ENCODE measurements at regions not wholly inside any gene's neighbourhood (a gene's known extent, or its start where the extent isn't known, plus 50 kb on each side); places are given as distances from the start of the nearest gene placed in this dataset.

DNA sequence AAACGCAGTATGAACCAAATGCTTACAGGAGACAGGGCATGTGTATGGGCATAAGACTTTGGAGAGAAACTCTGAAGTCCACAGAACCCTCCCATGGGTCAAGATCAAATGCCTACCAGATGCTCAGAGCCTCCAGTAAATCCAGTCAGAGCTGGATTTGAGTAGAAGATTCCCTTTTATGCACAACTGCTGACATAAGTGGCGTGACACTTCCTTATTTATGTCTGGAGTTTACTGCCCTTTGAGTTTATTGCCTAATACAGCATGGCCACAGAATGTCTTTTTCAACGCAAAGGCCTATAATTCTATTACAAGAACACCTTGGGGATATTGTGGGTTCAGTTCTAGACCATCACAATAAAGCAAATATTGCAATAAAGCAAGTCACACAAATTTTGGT lies 220.0 kb upstream of the FOXQ1 start:
- TF ChIP-seq TAF1 (IDR thresholded peaks at IDR 0.05; ENCODE audit: borderline replicate concordance, insufficient read depth, low read length) (no peak), SIN3A (IDR thresholded peaks at IDR 0.05; ENCODE audit: borderline replicate concordance, insufficient read depth, low read length) (no peak), POLR2AphosphoS5 (IDR thresholded peaks at IDR 0.05; ENCODE audit: low read depth, low read length) (no peak), FOXP2 (optimal IDR thresholded peaks at IDR 0.05; ENCODE audit: borderline replicate concordance, extremely low read depth, extremely low read length, insufficient read depth) (no peak)
- TF ChIP-seq, protein P1, sequence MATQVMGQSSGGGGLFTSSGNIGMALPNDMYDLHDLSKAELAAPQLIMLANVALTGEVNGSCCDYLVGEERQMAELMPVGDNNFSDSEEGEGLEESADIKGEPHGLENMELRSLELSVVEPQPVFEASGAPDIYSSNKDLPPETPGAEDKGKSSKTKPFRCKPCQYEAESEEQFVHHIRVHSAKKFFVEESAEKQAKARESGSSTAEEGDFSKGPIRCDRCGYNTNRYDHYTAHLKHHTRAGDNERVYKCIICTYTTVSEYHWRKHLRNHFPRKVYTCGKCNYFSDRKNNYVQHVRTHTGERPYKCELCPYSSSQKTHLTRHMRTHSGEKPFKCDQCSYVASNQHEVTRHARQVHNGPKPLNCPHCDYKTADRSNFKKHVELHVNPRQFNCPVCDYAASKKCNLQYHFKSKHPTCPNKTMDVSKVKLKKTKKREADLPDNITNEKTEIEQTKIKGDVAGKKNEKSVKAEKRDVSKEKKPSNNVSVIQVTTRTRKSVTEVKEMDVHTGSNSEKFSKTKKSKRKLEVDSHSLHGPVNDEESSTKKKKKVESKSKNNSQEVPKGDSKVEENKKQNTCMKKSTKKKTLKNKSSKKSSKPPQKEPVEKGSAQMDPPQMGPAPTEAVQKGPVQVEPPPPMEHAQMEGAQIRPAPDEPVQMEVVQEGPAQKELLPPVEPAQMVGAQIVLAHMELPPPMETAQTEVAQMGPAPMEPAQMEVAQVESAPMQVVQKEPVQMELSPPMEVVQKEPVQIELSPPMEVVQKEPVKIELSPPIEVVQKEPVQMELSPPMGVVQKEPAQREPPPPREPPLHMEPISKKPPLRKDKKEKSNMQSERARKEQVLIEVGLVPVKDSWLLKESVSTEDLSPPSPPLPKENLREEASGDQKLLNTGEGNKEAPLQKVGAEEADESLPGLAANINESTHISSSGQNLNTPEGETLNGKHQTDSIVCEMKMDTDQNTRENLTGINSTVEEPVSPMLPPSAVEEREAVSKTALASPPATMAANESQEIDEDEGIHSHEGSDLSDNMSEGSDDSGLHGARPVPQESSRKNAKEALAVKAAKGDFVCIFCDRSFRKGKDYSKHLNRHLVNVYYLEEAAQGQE (IDR thresholded peaks at IDR 0.05; ENCODE audit: insufficient read depth in 1 of 2, low read depth in 2 of 2, low read length in 2 of 2) = no peak

DNA sequence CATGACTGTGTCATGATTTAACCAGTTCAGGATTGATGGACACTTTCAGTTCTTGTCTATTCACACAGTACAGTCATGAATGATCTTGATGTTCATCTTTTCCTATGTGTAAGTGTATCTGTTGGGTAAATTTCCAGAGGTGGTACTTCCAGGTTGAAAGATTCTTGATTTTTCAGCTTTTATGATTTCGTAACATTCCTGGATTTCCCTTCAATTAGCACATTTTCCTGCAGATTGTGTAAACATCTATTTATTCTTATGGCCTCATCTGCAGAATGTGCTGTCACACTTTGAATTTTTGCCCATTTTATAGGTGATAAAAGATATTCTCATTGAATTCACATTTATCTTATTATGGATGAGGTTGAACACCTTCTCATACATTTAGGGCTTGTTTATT lies 222.0 kb upstream of the FOXQ1 start:
- no peak for TF ChIP-seq TAF1 (IDR thresholded peaks at IDR 0.05; ENCODE audit: borderline replicate concordance, insufficient read depth, low read length)
- TF ChIP-seq, protein P1 (IDR thresholded peaks at IDR 0.05; ENCODE audit: insufficient read depth in 1 of 2, low read depth in 2 of 2, low read length in 2 of 2) = no peak
- no peak for TF ChIP-seq FOXP2 (optimal IDR thresholded peaks at IDR 0.05; ENCODE audit: borderline replicate concordance, extremely low read depth, extremely low read length, insufficient read depth)
- no peak for TF ChIP-seq SIN3A (IDR thresholded peaks at IDR 0.05; ENCODE audit: borderline replicate concordance, insufficient read depth, low read length)
- TF ChIP-seq POLR2AphosphoS5 (IDR thresholded peaks at IDR 0.05; ENCODE audit: low read depth, low read length) = no peak

DNA sequence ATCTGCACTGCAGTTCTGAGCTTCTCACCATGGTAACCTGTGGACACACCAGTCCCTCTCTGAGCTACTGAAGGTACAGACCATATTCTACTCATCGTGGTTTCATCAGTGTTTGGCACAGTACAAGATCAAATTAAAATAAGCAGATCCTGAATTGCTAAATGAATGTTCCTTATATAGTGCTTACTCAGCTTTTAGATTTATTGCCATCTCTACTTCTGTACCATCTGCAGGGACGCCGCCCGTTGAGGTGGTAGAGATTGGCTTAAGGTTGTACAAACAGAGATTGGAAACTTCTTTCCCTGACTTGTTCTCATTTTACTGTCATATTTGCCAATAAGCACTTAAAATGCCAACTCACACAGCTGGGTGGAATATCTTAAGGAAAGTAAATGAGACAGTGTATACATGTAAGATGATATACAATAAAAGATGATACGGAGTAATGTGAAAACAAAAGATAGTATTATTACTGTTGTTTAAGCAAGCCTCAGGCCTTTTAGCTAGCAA lies 223.4 kb upstream of the FOXQ1 start:
- no peak for TF ChIP-seq SIN3A (IDR thresholded peaks at IDR 0.05; ENCODE audit: borderline replicate concordance, insufficient read depth, low read length)
- no peak for TF ChIP-seq POLR2AphosphoS5 (IDR thresholded peaks at IDR 0.05; ENCODE audit: low read depth, low read length)
- TF ChIP-seq, protein P1 (IDR thresholded peaks at IDR 0.05; ENCODE audit: insufficient read depth in 1 of 2, low read depth in 2 of 2, low read length in 2 of 2) = no peak
- TF ChIP-seq FOXP2 (optimal IDR thresholded peaks at IDR 0.05; ENCODE audit: borderline replicate concordance, extremely low read depth, extremely low read length, insufficient read depth) = no peak
- TF ChIP-seq TAF1 (IDR thresholded peaks at IDR 0.05; ENCODE audit: borderline replicate concordance, insufficient read depth, low read length) = no peak

DNA sequence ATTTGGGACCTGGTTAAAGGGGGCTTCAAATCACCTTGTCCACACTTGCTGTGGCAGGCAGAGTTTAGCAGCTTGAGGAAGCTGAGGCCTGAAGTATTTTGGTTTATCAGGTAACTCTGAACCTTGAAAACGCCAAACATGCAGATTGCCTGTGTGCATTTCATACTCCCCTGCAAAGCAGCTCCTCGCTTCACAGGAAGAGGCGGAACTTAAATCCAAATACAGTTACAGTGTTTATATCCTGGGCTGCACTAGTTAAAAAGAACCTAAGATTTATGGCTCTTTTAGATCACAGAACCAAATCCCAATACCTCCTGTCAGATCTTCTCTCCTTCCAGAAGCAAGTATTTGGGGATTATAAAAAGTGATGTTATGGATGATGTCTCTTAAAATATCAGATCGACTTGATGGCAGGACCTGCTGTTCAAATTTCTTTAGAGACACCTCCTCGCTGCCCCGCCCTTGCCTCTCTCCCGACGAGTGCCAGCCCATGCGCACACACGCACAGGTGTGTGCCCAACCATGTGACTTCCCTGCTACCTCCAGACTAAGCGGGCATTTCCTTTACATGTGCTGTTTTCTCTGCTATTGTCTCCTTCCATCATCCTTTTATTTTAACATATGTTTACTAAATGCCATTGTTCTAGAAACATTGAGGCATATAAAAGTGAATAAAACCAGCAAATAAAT lies 224.6 kb upstream of the FOXQ1 start:
- TF ChIP-seq SIN3A (IDR thresholded peaks at IDR 0.05; ENCODE audit: borderline replicate concordance, insufficient read depth, low read length) (no peak), FOXP2 (optimal IDR thresholded peaks at IDR 0.05; ENCODE audit: borderline replicate concordance, extremely low read depth, extremely low read length, insufficient read depth) (no peak), TAF1 (IDR thresholded peaks at IDR 0.05; ENCODE audit: borderline replicate concordance, insufficient read depth, low read length) (no peak), POLR2AphosphoS5 (IDR thresholded peaks at IDR 0.05; ENCODE audit: low read depth, low read length) (no peak)
- TF ChIP-seq, protein P1 (IDR thresholded peaks at IDR 0.05; ENCODE audit: insufficient read depth in 1 of 2, low read depth in 2 of 2, low read length in 2 of 2) = no peak
